ENCODE measurements at regions not wholly inside any gene's neighbourhood (a gene's known extent, or its start where the extent isn't known, plus 50 kb on each side); places are given as distances from the start of the nearest gene placed in this dataset.

DNA sequence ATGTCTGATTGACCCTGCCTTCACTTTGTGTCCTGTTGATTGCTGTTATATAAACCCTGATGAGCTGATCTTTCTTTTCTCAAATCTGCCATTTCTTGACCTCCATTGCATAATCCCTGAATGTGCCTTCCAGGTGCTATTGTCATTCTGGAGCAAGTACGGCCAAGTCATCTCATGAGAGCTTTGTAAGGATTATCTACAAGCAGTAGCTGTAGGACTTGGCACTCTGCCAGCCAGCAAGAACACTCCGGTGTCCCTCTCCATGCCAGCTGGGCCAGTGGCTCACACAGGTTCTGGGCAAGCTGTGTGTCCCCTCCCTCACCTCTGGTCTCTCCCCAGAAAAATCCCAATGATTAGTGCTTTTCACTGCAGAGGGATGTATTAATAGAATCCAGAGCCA is 348.1 kb downstream of the FOXO1 start:
- H3K27ac ChIP-seq, result no peak overlapping the region
- TF ChIP-seq, protein P1, sequence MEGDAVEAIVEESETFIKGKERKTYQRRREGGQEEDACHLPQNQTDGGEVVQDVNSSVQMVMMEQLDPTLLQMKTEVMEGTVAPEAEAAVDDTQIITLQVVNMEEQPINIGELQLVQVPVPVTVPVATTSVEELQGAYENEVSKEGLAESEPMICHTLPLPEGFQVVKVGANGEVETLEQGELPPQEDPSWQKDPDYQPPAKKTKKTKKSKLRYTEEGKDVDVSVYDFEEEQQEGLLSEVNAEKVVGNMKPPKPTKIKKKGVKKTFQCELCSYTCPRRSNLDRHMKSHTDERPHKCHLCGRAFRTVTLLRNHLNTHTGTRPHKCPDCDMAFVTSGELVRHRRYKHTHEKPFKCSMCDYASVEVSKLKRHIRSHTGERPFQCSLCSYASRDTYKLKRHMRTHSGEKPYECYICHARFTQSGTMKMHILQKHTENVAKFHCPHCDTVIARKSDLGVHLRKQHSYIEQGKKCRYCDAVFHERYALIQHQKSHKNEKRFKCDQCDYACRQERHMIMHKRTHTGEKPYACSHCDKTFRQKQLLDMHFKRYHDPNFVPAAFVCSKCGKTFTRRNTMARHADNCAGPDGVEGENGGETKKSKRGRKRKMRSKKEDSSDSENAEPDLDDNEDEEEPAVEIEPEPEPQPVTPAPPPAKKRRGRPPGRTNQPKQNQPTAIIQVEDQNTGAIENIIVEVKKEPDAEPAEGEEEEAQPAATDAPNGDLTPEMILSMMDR (conservative IDR thresholded peaks at IDR 0.05), result no peak

DNA sequence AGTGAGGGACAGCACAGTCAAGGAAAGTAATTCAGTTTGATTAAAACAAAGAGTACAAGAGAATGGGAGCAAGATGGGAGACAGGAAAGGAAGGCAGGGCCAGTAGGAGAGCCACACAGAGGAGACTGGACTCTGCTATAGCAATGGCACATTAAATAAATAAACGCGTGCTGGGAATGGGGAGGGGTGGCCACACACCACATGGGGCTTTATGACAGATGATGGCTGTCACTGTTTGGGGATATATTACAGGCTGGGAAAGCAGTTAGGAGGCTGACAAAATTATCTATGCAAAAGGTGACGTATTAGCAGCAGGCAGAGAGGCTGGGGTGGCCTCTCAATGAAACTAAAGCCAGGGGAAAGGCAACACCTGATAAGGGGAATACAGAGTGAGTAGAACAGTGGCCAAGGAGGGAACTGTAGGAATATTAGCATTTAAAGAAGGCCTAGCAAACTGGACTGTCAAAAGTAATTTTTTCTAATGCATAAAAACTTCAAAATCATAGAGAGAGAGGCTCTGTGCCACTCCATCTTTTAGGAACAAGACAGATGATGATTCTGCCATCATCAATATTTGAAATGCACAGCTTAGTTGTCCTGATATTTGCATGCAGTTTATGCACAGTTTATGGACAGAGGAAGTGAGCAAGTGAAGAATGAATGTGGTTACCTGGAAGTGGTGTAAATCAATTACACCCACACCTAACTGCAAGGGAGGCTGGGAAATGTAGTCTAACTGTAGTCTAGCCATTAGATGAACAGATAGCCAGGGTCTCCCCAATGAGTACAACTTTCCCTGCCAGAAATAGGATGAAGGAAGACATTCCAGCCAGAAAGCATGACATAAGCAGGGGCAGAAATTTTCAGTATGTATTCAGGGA is 346.5 kb downstream of the FOXO1 start:
- TF ChIP-seq, protein P1 (conservative IDR thresholded peaks at IDR 0.05), result no peak
- H3K27ac ChIP-seq, result no peak overlapping the region

DNA sequence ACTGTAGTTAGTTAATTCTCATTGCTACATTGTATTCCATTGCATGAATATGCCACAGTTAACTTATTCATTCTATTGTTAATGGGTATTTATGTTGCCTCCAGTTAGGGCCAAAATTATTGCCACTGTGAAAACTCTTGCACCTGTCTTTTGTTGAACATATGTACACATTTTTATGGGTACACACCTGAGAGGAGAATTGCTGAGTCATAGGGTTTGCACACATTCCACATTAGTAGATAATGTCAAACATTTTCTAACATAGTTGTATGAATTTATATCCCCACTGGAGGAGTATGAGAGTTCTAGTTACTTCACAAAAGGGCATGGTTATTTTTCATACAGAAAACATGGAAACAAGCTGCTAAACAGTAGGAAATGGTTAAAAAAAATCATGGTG is 338.4 kb downstream of the FOXO1 start:
- no peak overlapping the region for H3K27ac ChIP-seq
- TF ChIP-seq, protein P1 (conservative IDR thresholded peaks at IDR 0.05), result no peak

DNA sequence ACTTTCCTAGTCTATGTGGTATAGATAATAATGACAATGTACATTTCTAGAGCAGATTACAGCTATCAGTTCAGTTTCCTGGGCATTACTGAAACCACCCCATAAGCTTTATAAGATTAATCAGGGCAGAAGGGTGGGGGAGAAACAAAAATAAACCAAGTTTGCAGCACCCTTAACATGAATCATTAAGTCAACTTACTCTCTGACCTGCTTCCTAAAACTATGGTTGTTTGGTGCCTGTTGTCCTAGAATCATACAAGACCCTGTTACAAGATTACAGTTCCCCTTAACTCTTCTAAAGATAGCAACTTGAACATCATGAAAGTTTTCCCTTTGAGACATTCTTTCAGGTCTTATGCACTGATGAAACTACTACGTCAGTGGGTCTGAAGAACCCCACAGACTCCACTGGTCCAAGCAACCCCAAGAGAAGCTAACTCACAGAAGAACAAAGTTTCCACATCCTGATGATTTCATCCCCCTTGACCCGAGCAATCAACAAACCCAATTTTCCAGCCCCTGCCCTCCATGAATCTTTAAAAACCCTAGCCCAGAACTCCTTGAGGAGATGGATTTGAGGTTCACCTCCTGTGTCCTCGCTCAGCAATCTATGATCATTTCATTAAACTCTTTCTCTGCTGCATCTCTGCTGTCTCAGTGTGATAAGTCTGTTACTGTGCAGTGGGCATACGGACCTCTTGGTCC is 336.5 kb downstream of the FOXO1 start:
- TF ChIP-seq, protein P1 (conservative IDR thresholded peaks at IDR 0.05), result no peak
- no peak overlapping the region for H3K27ac ChIP-seq

DNA sequence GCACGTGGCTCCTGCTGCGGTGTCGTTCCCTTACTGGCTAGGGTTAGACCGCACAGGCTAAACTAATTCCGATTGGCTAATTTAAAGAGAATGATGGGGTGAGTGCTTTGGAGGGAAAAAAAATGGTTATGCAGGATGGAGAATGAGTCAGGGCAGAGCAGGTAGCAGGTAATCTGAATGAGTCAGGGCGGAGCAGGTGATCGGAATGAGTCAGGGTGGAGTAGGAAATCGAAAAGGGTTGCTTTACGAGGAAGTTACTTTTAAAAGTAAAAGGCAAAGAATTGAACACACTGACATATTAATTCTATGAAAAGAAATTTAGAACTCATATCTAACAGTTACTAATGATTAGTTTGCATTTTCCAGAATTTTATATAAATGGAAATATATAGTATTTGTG is 335.5 kb downstream of the FOXO1 start:
- TF ChIP-seq, protein P1 (conservative IDR thresholded peaks at IDR 0.05), result no peak
- no peak overlapping the region for H3K27ac ChIP-seq

DNA sequence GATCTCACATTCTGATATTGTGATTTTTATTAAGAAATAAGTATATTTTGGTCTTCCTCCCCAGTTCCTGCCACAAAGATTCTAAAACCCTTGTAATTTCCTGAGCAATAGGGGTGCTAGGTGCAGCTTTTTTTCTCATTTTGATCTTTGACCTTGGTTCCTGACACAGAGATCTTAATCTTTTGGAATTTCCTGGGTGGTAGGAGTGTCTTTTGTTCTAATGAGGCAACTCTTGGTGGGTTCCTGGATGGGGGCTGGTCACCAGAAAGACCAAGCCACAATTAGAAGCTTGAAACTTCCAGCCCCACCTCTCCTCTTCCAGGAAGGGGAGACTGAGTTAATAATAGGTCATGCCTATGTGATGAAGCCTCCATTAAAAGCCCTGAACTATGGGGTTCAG is 334.6 kb downstream of the FOXO1 start:
- TF ChIP-seq, protein P1 (conservative IDR thresholded peaks at IDR 0.05), result no peak
- no peak overlapping the region for H3K27ac ChIP-seq

DNA sequence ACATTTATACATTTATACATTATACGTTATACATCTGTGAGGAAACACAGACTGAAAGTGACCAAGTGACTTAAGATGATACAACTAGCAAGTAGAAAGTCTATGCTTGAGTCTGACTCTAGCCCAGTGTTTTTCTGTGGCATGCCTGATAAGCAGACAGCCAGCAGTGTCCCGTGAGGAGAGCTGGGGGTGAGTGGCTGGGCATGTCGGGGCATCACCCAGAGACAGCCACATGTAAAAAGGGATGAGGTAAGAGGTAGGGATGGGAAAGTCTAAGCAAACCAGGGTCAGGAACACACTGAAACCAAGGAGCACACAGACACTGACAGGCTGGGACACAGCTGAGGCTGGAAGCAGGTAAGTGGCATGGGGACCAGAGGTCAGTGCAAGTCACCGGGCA is 333.2 kb downstream of the FOXO1 start:
- H3K27ac ChIP-seq, result no peak overlapping the region
- TF ChIP-seq, protein P1 (conservative IDR thresholded peaks at IDR 0.05), result no peak

Measured in VCaP (cell line).